PC-9 (cell line): ENCODE measurements at regions not wholly inside any gene's neighbourhood (a gene's known extent, or its start where the extent isn't known, plus 50 kb on each side); places are given as distances from the start of the nearest gene placed in this dataset.

Source experiments
- CTCF ChIP-seq: fragments of 200-600 bp; sonication (generic); conservative IDR thresholded peaks from 2 replicates; pipeline ENCODE4 v1.6.1; 2017; ENCODE audit warnings: mixed run types, antibody characterized with exemption, mild to moderate bottlenecking, moderate library complexity
- EZH2 ChIP-seq: fragments of 200-600 bp; sonication (generic); IDR thresholded peaks from 2 replicates; pipeline ENCODE4 v1.8.0; 2017; ENCODE audit warnings: antibody characterized with exemption, low read depth

DNA sequence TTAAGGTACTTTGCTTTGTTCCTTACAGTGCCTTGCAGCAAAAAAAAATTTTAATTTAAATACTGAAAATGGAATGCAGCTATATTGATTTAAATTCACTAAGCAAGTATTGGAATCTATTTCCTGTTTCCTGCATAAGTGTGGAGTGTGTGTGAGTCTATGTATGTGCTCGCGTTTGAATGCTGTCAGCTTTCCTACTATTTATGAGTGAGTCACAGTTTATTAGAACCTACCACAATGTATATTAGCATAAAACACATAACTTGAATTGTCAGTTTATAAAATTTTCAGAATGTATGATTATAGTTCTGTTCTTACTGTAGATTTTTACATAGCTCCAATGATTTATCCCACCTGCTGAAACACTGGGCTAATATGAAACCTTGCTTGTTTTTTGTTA is 302.1 kb downstream of the NR2F1-AS1 start:
- TF ChIP-seq CTCF (no peak), EZH2 (no peak)
